H1 (cell line): ENCODE measurements at regions not wholly inside any gene's neighbourhood (a gene's known extent, or its start where the extent isn't known, plus 50 kb on each side); places are given as distances from the start of the nearest gene placed in this dataset.

Source experiments
- CBX8 ChIP-seq: fragments of 300-800, 300-1000 bp; sonication (generic); IDR thresholded peaks from 2 replicates; pipeline ENCODE4 v1.7.1; 2016; ENCODE audit warnings: low read depth, low read length, borderline replicate concordance
- JUN ChIP-seq: IDR thresholded peaks from 2 replicates; pipeline ENCODE4 v1.6.1; 2011; ENCODE audit warnings: low read depth, mild to moderate bottlenecking, improper control_type of control experiment, low read length
- MAFK ChIP-seq: IDR thresholded peaks from 2 replicates; pipeline ENCODE4 v1.6.1; 2012; ENCODE audit warnings: low read depth, mild to moderate bottlenecking, improper control_type of control experiment, low read length
- NANOG ChIP-seq: IDR thresholded peaks from 2 replicates; pipeline ENCODE4 v1.6.1; 2011; ENCODE audit warnings: low read length, low read depth, mild to moderate bottlenecking, inconsistent platforms; ENCODE audit not compliant: insufficient read depth, poor library complexity, severe bottlenecking
- POLR2A ChIP-seq, 2 experiments: IDR thresholded peaks; 1 replicate in 1 of 2; 2 replicates in 1 of 2; pipeline ENCODE4 v1.6.1; 2011; ENCODE audit warnings: low read depth in 2 of 2, low read length in 2 of 2, mild to moderate bottlenecking in 2 of 2; ENCODE audit errors: control extremely low read depth in 1 of 2
- SIN3A ChIP-seq, 2 experiments: IDR thresholded peaks in 1 of 2; conservative IDR thresholded peaks in 1 of 2; 2 replicates each; pipeline ENCODE4 v1.6.1; 2011 to 2012; ENCODE audit warnings: low read length in 2 of 2, improper control_type of control experiment in 1 of 2, low read depth in 1 of 2, mild to moderate bottlenecking in 1 of 2
- SRF ChIP-seq: IDR thresholded peaks from 2 replicates; pipeline ENCODE4 v1.6.1; 2011; ENCODE audit warnings: mild to moderate bottlenecking, low read depth, low read length, moderate library complexity
- ZNF274 ChIP-seq: IDR thresholded peaks from 2 replicates; pipeline ENCODE4 v1.7.0; 2012; ENCODE audit warnings: low read length, borderline replicate concordance; ENCODE audit errors: extremely low read depth
- TF ChIP-seq, protein P1 (sequence below), 3 experiments: IDR thresholded peaks; 1 replicate in 2 of 3; 2 replicates in 1 of 3; pipeline versions ENCODE4 v1.5.1 to v1.6.1; 2011; ENCODE audit warnings: low read length in 3 of 3, mild to moderate bottlenecking in 3 of 3, inconsistent platforms in 2 of 3, low read depth in 1 of 3, moderate library complexity in 1 of 3; ENCODE audit not compliant: insufficient read depth in 1 of 3; ENCODE audit errors: control extremely low read depth in 1 of 3
- TF ChIP-seq, protein P2 (sequence below): IDR thresholded peaks from 2 replicates; pipeline ENCODE4 v1.6.1; 2012; ENCODE audit warnings: inconsistent platforms
- TF ChIP-seq, protein P3 (sequence below): IDR thresholded peaks from 2 replicates; pipeline ENCODE4 v1.6.1; 2012; ENCODE audit warnings: inconsistent platforms

DNA sequence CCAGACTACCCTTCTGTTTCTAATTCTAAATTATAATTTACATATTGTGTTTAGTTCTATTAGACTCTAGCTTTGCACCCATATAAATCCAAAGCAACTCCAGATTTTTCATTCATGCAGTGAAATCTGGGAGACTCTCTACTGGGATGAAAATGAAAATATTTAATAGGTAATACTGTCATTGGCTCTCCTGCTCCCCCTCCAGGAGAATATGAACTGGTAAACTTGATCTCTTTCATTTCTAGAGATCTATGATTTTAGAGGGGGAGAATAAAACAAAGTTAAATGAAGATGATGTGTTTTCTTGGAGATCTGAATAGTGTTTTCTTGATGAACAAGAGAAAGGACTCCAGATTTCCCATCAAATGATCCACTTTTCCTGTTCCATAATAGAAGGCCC, 104.3 kb upstream of the TMCC3 start:
- TF ChIP-seq POLR2A (IDR thresholded peaks at IDR 0.05; ENCODE audit: control extremely low read depth in 1 of 2, low read depth in 2 of 2, low read length in 2 of 2) (no peak), CBX8 (no peak), MAFK (no peak), ZNF274 (no peak), JUN (no peak), NANOG (no peak), SRF (no peak), SIN3A (conservative IDR thresholded peaks at IDR 0.05 in 1 of 2, IDR thresholded peaks at IDR 0.05 in 1 of 2; ENCODE audit: low read depth in 1 of 2, low read length in 2 of 2) (no peak)
- TF ChIP-seq, protein P1, sequence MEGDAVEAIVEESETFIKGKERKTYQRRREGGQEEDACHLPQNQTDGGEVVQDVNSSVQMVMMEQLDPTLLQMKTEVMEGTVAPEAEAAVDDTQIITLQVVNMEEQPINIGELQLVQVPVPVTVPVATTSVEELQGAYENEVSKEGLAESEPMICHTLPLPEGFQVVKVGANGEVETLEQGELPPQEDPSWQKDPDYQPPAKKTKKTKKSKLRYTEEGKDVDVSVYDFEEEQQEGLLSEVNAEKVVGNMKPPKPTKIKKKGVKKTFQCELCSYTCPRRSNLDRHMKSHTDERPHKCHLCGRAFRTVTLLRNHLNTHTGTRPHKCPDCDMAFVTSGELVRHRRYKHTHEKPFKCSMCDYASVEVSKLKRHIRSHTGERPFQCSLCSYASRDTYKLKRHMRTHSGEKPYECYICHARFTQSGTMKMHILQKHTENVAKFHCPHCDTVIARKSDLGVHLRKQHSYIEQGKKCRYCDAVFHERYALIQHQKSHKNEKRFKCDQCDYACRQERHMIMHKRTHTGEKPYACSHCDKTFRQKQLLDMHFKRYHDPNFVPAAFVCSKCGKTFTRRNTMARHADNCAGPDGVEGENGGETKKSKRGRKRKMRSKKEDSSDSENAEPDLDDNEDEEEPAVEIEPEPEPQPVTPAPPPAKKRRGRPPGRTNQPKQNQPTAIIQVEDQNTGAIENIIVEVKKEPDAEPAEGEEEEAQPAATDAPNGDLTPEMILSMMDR (IDR thresholded peaks at IDR 0.05; ENCODE audit: control extremely low read depth in 1 of 3, insufficient read depth in 1 of 3, low read depth in 1 of 3, low read length in 3 of 3), result no peak
- TF ChIP-seq, protein P2, sequence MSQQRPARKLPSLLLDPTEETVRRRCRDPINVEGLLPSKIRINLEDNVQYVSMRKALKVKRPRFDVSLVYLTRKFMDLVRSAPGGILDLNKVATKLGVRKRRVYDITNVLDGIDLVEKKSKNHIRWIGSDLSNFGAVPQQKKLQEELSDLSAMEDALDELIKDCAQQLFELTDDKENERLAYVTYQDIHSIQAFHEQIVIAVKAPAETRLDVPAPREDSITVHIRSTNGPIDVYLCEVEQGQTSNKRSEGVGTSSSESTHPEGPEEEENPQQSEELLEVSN, result no peak
- TF ChIP-seq, protein P3, sequence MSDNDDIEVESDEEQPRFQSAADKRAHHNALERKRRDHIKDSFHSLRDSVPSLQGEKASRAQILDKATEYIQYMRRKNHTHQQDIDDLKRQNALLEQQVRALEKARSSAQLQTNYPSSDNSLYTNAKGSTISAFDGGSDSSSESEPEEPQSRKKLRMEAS, result no peak
